Ureter (tissue), 1 donor: ENCODE measurements at regions not wholly inside any gene's neighbourhood (a gene's known extent, or its start where the extent isn't known, plus 50 kb on each side); places are given as distances from the start of the nearest gene placed in this dataset.
"Not testable (repeated sequence)": the region's sequence is repeated elsewhere in the genome, so short reads cannot be mapped to it uniquely, and the experiment has no call there.

Source experiments
- DNase-seq: peaks from one replicate; pipeline ENCODE4 v3.0.0-alpha.2; 2020; ENCODE audit warnings: low spot score
- donor health status: DM: yes; HTN: yes; CAD: no.

- not testable (repeated sequence) for DNase-seq
These were observed 273.3 kb upstream of the FRG1 start for GRCh38 chr4:189667386-189667785.

- not testable (repeated sequence) for DNase-seq
These were observed 242.9 kb upstream of the FRG1 start for GRCh38 chr4:189697675-189698245.

- not testable (repeated sequence) for DNase-seq
These were observed 237.7 kb upstream of the FRG1 start for GRCh38 chr4:189703000-189703399.

- not testable (repeated sequence) for DNase-seq
These were observed 233.9 kb upstream of the FRG1 start for GRCh38 chr4:189706821-189707220.

- not testable (repeated sequence) for DNase-seq
These were observed 233.4 kb upstream of the FRG1 start for GRCh38 chr4:189707227-189707626.

- not testable (repeated sequence) for DNase-seq
These were observed 228.7 kb upstream of the FRG1 start for GRCh38 chr4:189711956-189712355.

GRCh38 chr4:189721016-189721993, 219.4 kb upstream of the FRG1 start:
- not testable (repeated sequence) for DNase-seq

GRCh38 chr4:189722324-189723003, 218.2 kb upstream of the FRG1 start:
- peak; percentile 71 for DNase-seq

- DNase-seq: not testable (repeated sequence)
These were observed 212.6 kb upstream of the FRG1 start for GRCh38 chr4:189727982-189728638.

GRCh38 chr4:189731989-189732388, 208.7 kb upstream of the FRG1 start:
- DNase-seq: not testable (repeated sequence)

GRCh38 chr4:189733507-189733906, 207.2 kb upstream of the FRG1 start:
- not testable (repeated sequence) for DNase-seq

GRCh38 chr4:189734648-189735267, 205.9 kb upstream of the FRG1 start:
- not testable (repeated sequence) for DNase-seq

GRCh38 chr4:189736656-189737055, 204.0 kb upstream of the FRG1 start:
- not testable (repeated sequence) for DNase-seq

GRCh38 chr4:189740118-189740517, 200.6 kb upstream of the FRG1 start:
- not testable (repeated sequence) for DNase-seq

GRCh38 chr4:189740873-189741272, 199.8 kb upstream of the FRG1 start:
- DNase-seq: no peak

GRCh38 chr4:189753092-189753491, 187.6 kb upstream of the FRG1 start:
- not testable (repeated sequence) for DNase-seq

GRCh38 chr4:189763583-189763982, 177.1 kb upstream of the FRG1 start:
- DNase-seq: no peak

- DNase-seq: no peak
These were observed 175.4 kb upstream of the FRG1 start for GRCh38 chr4:189765301-189765700.

GRCh38 chr4:189765736-189766135, 174.9 kb upstream of the FRG1 start:
- no peak for DNase-seq

- no peak for DNase-seq
These were observed 172.7 kb upstream of the FRG1 start for GRCh38 chr4:189767941-189768340.

- DNase-seq: no peak
These were observed 171.5 kb upstream of the FRG1 start for GRCh38 chr4:189769131-189769530.
